H1 (cell line): ENCODE measurements at regions not wholly inside any gene's neighbourhood (a gene's known extent, or its start where the extent isn't known, plus 50 kb on each side); places are given as distances from the start of the nearest gene placed in this dataset.

ENCODE experiments used
- CTCF ChIA-PET: fragments of 300-600 bp; sonication (Branson Sonifier 250); formaldehyde crosslinking; loops from one replicate; lab custom pipeline; 2021; ENCODE audit not compliant: partially characterized antibody; lab: Charles Lee
- POLR2A ChIA-PET: fragments of 300-600 bp; sonication (Branson Sonifier 250); formaldehyde crosslinking; loops from one replicate; lab custom pipeline; 2021; ENCODE audit warnings: inconsistent platforms; ENCODE audit not compliant: partially characterized antibody; lab: Charles Lee
- DNase-seq, 2 experiments: peaks; one replicate each; pipeline versions ENCODE4 v3.0.0 to v3.0.0-alpha.2; 2010 to 2022; ENCODE audit warnings: low spot score in 2 of 2, low read depth in 1 of 2, mixed read lengths in 1 of 2
- FAIRE-seq: peaks from 2 replicates; lab custom pipeline; 2011; peaks lifted over from hg19 to GRCh38; lab: Jason Lieb, UNC
- H2AFZ ChIP-seq: 2 replicates; pipeline ENCODE4 v1.8.1; 2012; ENCODE audit warnings: low read length, inconsistent platforms
- H2AK5ac ChIP-seq: 2 replicates; pipeline ENCODE4 v1.6.1; 2013; ENCODE audit warnings: low read depth, low read length
- H2BK120ac ChIP-seq: replicated peaks from 2 replicates; pipeline ENCODE3; 2013; ENCODE audit warnings: low read depth, low read length, inconsistent platforms
- H2BK12ac ChIP-seq: 2 replicates; pipeline ENCODE4 v1.6.1; 2013; ENCODE audit warnings: low read depth, low read length
- H2BK15ac ChIP-seq: 2 replicates; pipeline ENCODE4 v1.6.1; 2013; ENCODE audit warnings: low read length
- H2BK20ac ChIP-seq: 2 replicates; pipeline ENCODE4 v1.6.1; 2013; ENCODE audit warnings: low read length
- H2BK5ac ChIP-seq: 2 replicates; pipeline ENCODE4 v1.6.1; 2013; ENCODE audit warnings: low read depth, low read length
- H3K14ac ChIP-seq: 2 replicates; pipeline ENCODE4 v1.6.1; 2013; ENCODE audit warnings: inconsistent platforms; ENCODE audit not compliant: insufficient read length
- H3K18ac ChIP-seq: 2 replicates; pipeline ENCODE4 v1.6.1; 2013; ENCODE audit warnings: low read length; ENCODE audit errors: extremely low read depth
- H3K23ac ChIP-seq: 2 replicates; pipeline ENCODE4 v1.6.1; 2013; ENCODE audit warnings: inconsistent platforms; ENCODE audit not compliant: insufficient read length
- H3K23me2 ChIP-seq: 2 replicates; pipeline ENCODE4 v1.6.1; 2013; ENCODE audit warnings: low read depth, low read length
- H3K27ac ChIP-seq: 2 replicates; pipeline ENCODE4 v1.6.1; 2011; ENCODE audit warnings: low read depth, low read length, inconsistent platforms
- H3K27me3 ChIP-seq, 4 experiments: replicated peaks in 1 of 4; 1 replicate in 1 of 4; 2 replicates in 3 of 4; pipeline versions ENCODE4 v1.6.1 to v1.8.1; 2011 to 2013; ENCODE audit warnings: low read length in 3 of 4, mild to moderate bottlenecking in 3 of 4, inconsistent platforms in 2 of 4, mixed read lengths in 2 of 4, moderate library complexity in 1 of 4; ENCODE audit not compliant: control insufficient read depth in 3 of 4, insufficient read depth in 3 of 4; ENCODE audit errors: extremely low read depth in 1 of 4
- H3K36me3 ChIP-seq, 4 experiments: 2 replicates each; pipeline versions ENCODE4 v1.6.1 to v1.8.1; 2011 to 2013; ENCODE audit warnings: mild to moderate bottlenecking in 4 of 4, low read length in 3 of 4, moderate library complexity in 2 of 4, control low read depth in 1 of 4, inconsistent platforms in 1 of 4; ENCODE audit not compliant: insufficient read depth in 4 of 4, control insufficient read depth in 2 of 4
- H3K4ac ChIP-seq: replicated peaks from 2 replicates; pipeline ENCODE3; 2013; ENCODE audit warnings: low read length, low read depth, mixed read lengths, inconsistent platforms; ENCODE audit not compliant: insufficient read length
- H3K4me1 ChIP-seq, 4 experiments: replicated peaks in 1 of 4; 1 replicate in 1 of 4; 2 replicates in 3 of 4; pipeline versions ENCODE4 v1.6.1 to v1.8.1; 2011 to 2013; ENCODE audit warnings: low read length in 3 of 4, inconsistent platforms in 2 of 4, mixed read lengths in 1 of 4; ENCODE audit not compliant: insufficient read depth in 4 of 4, control insufficient read depth in 3 of 4
- H3K4me2 ChIP-seq, 2 experiments: 2 replicates each; pipeline versions ENCODE4 v1.6.1 to v1.8.1; 2011 to 2013; ENCODE audit warnings: low read depth in 2 of 2, low read length in 2 of 2, control low read depth in 1 of 2, inconsistent platforms in 1 of 2, mild to moderate bottlenecking in 1 of 2; ENCODE audit not compliant: insufficient read depth in 1 of 2
- H3K4me3 ChIP-seq, 4 experiments: fragments of 200-600, 300-600 bp in 1 of 4; sonication (generic), shearing (Covaris generic), sonication (Bioruptor Twin) in 1 of 4; 2 replicates each; pipeline versions ENCODE4 v1.5.1 to v1.8.1; 2011 to 2016; ENCODE audit warnings: low read length in 4 of 4, low read depth in 3 of 4, control low read depth in 2 of 4, inconsistent platforms in 2 of 4, mild to moderate bottlenecking in 2 of 4, mixed read lengths in 1 of 4, moderate library complexity in 1 of 4; ENCODE audit not compliant: insufficient read depth in 2 of 4; ENCODE audit errors: extremely low read depth in 1 of 4
- H3K56ac ChIP-seq: replicated peaks from 2 replicates; pipeline ENCODE3; 2013; ENCODE audit warnings: low read depth, mild to moderate bottlenecking, mixed read lengths, low read length, inconsistent platforms; ENCODE audit not compliant: insufficient read length
- H3K79me1 ChIP-seq: 2 replicates; pipeline ENCODE4 v1.6.1; 2013; ENCODE audit warnings: low read depth, low read length, control low read depth
- H3K79me2 ChIP-seq, 2 experiments: 2 replicates each; pipeline versions ENCODE4 v1.6.1 to v1.8.1; 2012 to 2013; ENCODE audit warnings: low read length in 2 of 2, mild to moderate bottlenecking in 2 of 2, inconsistent platforms in 1 of 2; ENCODE audit not compliant: insufficient read depth in 2 of 2, control insufficient read depth in 1 of 2
- H3K9ac ChIP-seq, 4 experiments: replicated peaks in 1 of 4; 1 replicate in 1 of 4; 2 replicates in 3 of 4; pipeline versions ENCODE4 v1.6.1 to v1.8.1; 2011 to 2013; ENCODE audit warnings: low read depth in 3 of 4, low read length in 3 of 4, control low read depth in 2 of 4, mild to moderate bottlenecking in 2 of 4, moderate library complexity in 2 of 4, inconsistent platforms in 1 of 4; ENCODE audit errors: extremely low read depth in 1 of 4
- H3K9me3 ChIP-seq, 2 experiments: 2 replicates each; pipeline versions ENCODE4 v1.6.1 to v1.8.1; 2012 to 2013; ENCODE audit warnings: mild to moderate bottlenecking in 2 of 2, moderate library complexity in 2 of 2, control low read depth in 1 of 2, inconsistent platforms in 1 of 2, low read depth in 1 of 2, low read length in 1 of 2, mixed read lengths in 1 of 2; ENCODE audit not compliant: insufficient read depth in 2 of 2
- H4K20me1 ChIP-seq, 2 experiments: replicated peaks in 1 of 2; 2 replicates each; pipeline versions ENCODE3 to v1.8.1; 2011 to 2013; ENCODE audit warnings: inconsistent platforms in 2 of 2, low read length in 2 of 2, mild to moderate bottlenecking in 1 of 2; ENCODE audit not compliant: insufficient read depth in 2 of 2, control insufficient read depth in 1 of 2
- H4K5ac ChIP-seq: 2 replicates; pipeline ENCODE4 v1.6.1; 2013; ENCODE audit warnings: low read length, low read depth, mixed read lengths, inconsistent platforms; ENCODE audit not compliant: insufficient read length
- H4K8ac ChIP-seq: 2 replicates; pipeline ENCODE4 v1.8.0; 2013; ENCODE audit warnings: mild to moderate bottlenecking, moderate library complexity, low read length, inconsistent platforms; ENCODE audit not compliant: insufficient read depth; ENCODE audit errors: extremely low read depth
- H4K91ac ChIP-seq: replicated peaks from 2 replicates; pipeline ENCODE3; 2013; ENCODE audit warnings: low read length, mixed read lengths, inconsistent platforms; ENCODE audit not compliant: insufficient read length
- ATF2 ChIP-seq: IDR thresholded peaks from 2 replicates; pipeline ENCODE4 v1.6.1; 2012; ENCODE audit warnings: low read length, inconsistent platforms
- BRCA1 ChIP-seq: IDR thresholded peaks from 2 replicates; pipeline ENCODE4 v1.6.1; 2012; ENCODE audit warnings: low read depth, low read length, improper control_type of control experiment
- E2F6 ChIP-seq: IDR thresholded peaks from 2 replicates; pipeline ENCODE4 v1.6.1; 2012; ENCODE audit warnings: inconsistent platforms
- KDM1A ChIP-seq: fragments of 200-600, 300-600 bp; sonication (generic); IDR thresholded peaks from 2 replicates; pipeline ENCODE4 v1.7.1; 2016; ENCODE audit warnings: mild to moderate bottlenecking, low read length, borderline replicate concordance
- RXRA ChIP-seq: IDR thresholded peaks from 2 replicates; pipeline ENCODE4 v1.6.1; 2011; ENCODE audit warnings: low read depth, mild to moderate bottlenecking, low read length, moderate library complexity; ENCODE audit not compliant: insufficient read depth
- SP4 ChIP-seq: IDR thresholded peaks from 2 replicates; pipeline ENCODE4 v1.6.1; 2012; ENCODE audit warnings: low read length, inconsistent platforms
- WGBS, 2 experiments: shearing (Covaris generic) in 1 of 2; methylation state at CpG; one replicate each; pipeline versions ENCODE4 v1.1.6 to v1.1.7; 2013 to 2015; ENCODE audit warnings: low lambda C conversion rate in 2 of 2, mixed read lengths in 2 of 2, inconsistent platforms in 1 of 2, low coverage in 1 of 2, missing lambda C conversion rate in 1 of 2; ENCODE audit not compliant: insufficient replicate concordance in 2 of 2, insufficient coverage in 1 of 2, insufficient read length in 1 of 2; ENCODE audit errors: extremely low coverage in 1 of 2, missing lambda C conversion rate in 1 of 2; 5-methylcytosine and 5-hydroxymethylcytosine counted together

- CTCF ChIA-PET: interaction anchor here (1.4 kb wide), 1 partner anchor 29 kb away, joined by 3 read pairs; no protein-coding TSS in a partner anchor
- Histone ChIP-seq H3K9ac (no peak overlapping the region), H2BK120ac (no peak overlapping the region), H2BK20ac (no peak overlapping the region), H2BK5ac (no peak overlapping the region), H4K5ac (no peak overlapping the region), H3K4me1 (peaks cover 5 to 11% (median 7%) of the 10 kb centered on the region in 4 experiments; a peak in 6 of 7 replicates), H2BK12ac (no peak overlapping the region), H4K20me1 (no peaks in the 10 kb centered on the region), H3K23ac (no peak overlapping the region), H4K8ac (no peak overlapping the region), H2AK5ac (no peak overlapping the region), H3K27ac (no peak overlapping the region), H3K27me3 (no peaks in the 10 kb centered on the region), H3K14ac (no peak overlapping the region), H3K79me2 (no peaks in the 10 kb centered on the region), H4K91ac (no peak overlapping the region), H3K4me2 (no peak overlapping the region), H3K36me3 (no peaks in the 10 kb centered on the region), H3K4ac (no peak overlapping the region), H3K56ac (no peak overlapping the region), H3K18ac (no peak overlapping the region), H3K23me2 (no peaks in the 10 kb centered on the region; the same call in 1 of the 2 replicates), H3K79me1 (no peaks in the 10 kb centered on the region), H3K9me3 (no peaks in the 10 kb centered on the region), H3K4me3 (no peak overlapping the region), H2BK15ac (no peak overlapping the region), H2AFZ (no peak overlapping the region)
- POLR2A ChIA-PET: no interaction called here
- WGBS, 2 experiments: 88% methylated on average over 4 of the region's 4 CpGs; no CpG with 5 or more reads in 1 of the 2 experiments
- TF ChIP-seq E2F6: no peak
- no peak for TF ChIP-seq ATF2
- TF ChIP-seq RXRA: no peak
- no peak for TF ChIP-seq SP4
- TF ChIP-seq BRCA1: no peak
- TF ChIP-seq KDM1A: no peak
- FAIRE-seq (no peak), DNase-seq (no peak)
Measured at GRCh38 chr1:57549300-57549699, 125.4 kb upstream of the DAB1 start.
